GM12878 (cell line): ENCODE measurements at regions not wholly inside any gene's neighbourhood (a gene's known extent, or its start where the extent isn't known, plus 50 kb on each side); places are given as distances from the start of the nearest gene placed in this dataset.

Source experiments
- CHD1 ChIP-seq: IDR thresholded peaks from 2 replicates; pipeline ENCODE4 v1.6.1; 2012; ENCODE audit warnings: low read depth, low read length, improper control_type of control experiment
- FOXM1 ChIP-seq: IDR thresholded peaks from 2 replicates; pipeline ENCODE4 v1.6.1; 2012; ENCODE audit warnings: low read depth, mild to moderate bottlenecking, inconsistent platforms, low read length, moderate library complexity
- POLR2A ChIP-seq: IDR thresholded peaks from 2 replicates; pipeline ENCODE4 v1.6.1; 2011; ENCODE audit warnings: low read depth, mild to moderate bottlenecking, low read length
- TAF1 ChIP-seq: IDR thresholded peaks from 2 replicates; pipeline ENCODE4 v1.6.1; 2011; ENCODE audit warnings: mild to moderate bottlenecking, low read depth, low read length, borderline replicate concordance
- ZBTB33 ChIP-seq: fragments of 450-650 bp; IDR thresholded peaks from 2 replicates; pipeline ENCODE4 v1.6.1; 2017; ENCODE audit warnings: mild to moderate bottlenecking
- ZSCAN29 ChIP-seq: fragments of 450-650 bp; IDR thresholded peaks from 2 replicates; pipeline ENCODE4 v1.6.1; 2017; ENCODE audit warnings: mild to moderate bottlenecking, moderate library complexity
- TF ChIP-seq, protein P1 (sequence below), 3 experiments: IDR thresholded peaks in 2 of 3; conservative IDR thresholded peaks in 1 of 3; 2 replicates each; pipeline ENCODE4 v1.5.1; 2011; ENCODE audit warnings: low read depth in 3 of 3, low read length in 3 of 3, mild to moderate bottlenecking in 3 of 3, control low read depth in 2 of 3, moderate library complexity in 2 of 3, inconsistent platforms in 1 of 3, mixed read lengths in 1 of 3; ENCODE audit not compliant: control insufficient read depth in 2 of 3, insufficient read depth in 1 of 3; ENCODE audit errors: extremely low read depth in 1 of 3
- TF ChIP-seq, protein P2 (sequence below): IDR thresholded peaks from 2 replicates; pipeline ENCODE4 v1.6.1; 2012; ENCODE audit warnings: low read depth, low read length, improper control_type of control experiment
- TF ChIP-seq, protein P3 (sequence below): fragments of 450-650 bp; formaldehyde crosslinking; IDR thresholded peaks from 2 replicates; pipeline ENCODE4 v1.4.0; 2020; ENCODE audit warnings: mild to moderate bottlenecking, moderate library complexity
- TF ChIP-seq, protein P4 (sequence below): IDR thresholded peaks from 2 replicates; pipeline ENCODE4 v1.6.1; 2011; ENCODE audit warnings: low read depth, mild to moderate bottlenecking, low read length, moderate library complexity, borderline replicate concordance; ENCODE audit errors: extremely low read depth
- TF ChIP-seq, protein P5 (sequence below): IDR thresholded peaks from 2 replicates; pipeline ENCODE4 v1.6.1; 2011; ENCODE audit warnings: low read depth, low read length, improper control_type of control experiment, borderline replicate concordance

- TF ChIP-seq CHD1 (no peak), ZBTB33 (no peak), TAF1 (no peak), ZSCAN29 (no peak), FOXM1 (no peak), POLR2A (no peak)
- TF ChIP-seq, protein P1, sequence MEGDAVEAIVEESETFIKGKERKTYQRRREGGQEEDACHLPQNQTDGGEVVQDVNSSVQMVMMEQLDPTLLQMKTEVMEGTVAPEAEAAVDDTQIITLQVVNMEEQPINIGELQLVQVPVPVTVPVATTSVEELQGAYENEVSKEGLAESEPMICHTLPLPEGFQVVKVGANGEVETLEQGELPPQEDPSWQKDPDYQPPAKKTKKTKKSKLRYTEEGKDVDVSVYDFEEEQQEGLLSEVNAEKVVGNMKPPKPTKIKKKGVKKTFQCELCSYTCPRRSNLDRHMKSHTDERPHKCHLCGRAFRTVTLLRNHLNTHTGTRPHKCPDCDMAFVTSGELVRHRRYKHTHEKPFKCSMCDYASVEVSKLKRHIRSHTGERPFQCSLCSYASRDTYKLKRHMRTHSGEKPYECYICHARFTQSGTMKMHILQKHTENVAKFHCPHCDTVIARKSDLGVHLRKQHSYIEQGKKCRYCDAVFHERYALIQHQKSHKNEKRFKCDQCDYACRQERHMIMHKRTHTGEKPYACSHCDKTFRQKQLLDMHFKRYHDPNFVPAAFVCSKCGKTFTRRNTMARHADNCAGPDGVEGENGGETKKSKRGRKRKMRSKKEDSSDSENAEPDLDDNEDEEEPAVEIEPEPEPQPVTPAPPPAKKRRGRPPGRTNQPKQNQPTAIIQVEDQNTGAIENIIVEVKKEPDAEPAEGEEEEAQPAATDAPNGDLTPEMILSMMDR (IDR thresholded peaks at IDR 0.05 in 2 of 3, conservative IDR thresholded peaks at IDR 0.05 in 1 of 3; ENCODE audit: control insufficient read depth in 2 of 3, extremely low read depth in 1 of 3, insufficient read depth in 1 of 3, low read depth in 3 of 3, low read length in 3 of 3) = no peak
- TF ChIP-seq, protein P2, sequence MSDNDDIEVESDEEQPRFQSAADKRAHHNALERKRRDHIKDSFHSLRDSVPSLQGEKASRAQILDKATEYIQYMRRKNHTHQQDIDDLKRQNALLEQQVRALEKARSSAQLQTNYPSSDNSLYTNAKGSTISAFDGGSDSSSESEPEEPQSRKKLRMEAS = no peak
- TF ChIP-seq, protein P3, sequence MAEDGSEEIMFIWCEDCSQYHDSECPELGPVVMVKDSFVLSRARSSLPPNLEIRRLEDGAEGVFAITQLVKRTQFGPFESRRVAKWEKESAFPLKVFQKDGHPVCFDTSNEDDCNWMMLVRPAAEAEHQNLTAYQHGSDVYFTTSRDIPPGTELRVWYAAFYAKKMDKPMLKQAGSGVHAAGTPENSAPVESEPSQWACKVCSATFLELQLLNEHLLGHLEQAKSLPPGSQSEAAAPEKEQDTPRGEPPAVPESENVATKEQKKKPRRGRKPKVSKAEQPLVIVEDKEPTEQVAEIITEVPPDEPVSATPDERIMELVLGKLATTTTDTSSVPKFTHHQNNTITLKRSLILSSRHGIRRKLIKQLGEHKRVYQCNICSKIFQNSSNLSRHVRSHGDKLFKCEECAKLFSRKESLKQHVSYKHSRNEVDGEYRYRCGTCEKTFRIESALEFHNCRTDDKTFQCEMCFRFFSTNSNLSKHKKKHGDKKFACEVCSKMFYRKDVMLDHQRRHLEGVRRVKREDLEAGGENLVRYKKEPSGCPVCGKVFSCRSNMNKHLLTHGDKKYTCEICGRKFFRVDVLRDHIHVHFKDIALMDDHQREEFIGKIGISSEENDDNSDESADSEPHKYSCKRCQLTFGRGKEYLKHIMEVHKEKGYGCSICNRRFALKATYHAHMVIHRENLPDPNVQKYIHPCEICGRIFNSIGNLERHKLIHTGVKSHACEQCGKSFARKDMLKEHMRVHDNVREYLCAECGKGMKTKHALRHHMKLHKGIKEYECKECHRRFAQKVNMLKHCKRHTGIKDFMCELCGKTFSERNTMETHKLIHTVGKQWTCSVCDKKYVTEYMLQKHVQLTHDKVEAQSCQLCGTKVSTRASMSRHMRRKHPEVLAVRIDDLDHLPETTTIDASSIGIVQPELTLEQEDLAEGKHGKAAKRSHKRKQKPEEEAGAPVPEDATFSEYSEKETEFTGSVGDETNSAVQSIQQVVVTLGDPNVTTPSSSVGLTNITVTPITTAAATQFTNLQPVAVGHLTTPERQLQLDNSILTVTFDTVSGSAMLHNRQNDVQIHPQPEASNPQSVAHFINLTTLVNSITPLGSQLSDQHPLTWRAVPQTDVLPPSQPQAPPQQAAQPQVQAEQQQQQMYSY (CRISPR knock-in tag) = no peak
- TF ChIP-seq, protein P4, sequence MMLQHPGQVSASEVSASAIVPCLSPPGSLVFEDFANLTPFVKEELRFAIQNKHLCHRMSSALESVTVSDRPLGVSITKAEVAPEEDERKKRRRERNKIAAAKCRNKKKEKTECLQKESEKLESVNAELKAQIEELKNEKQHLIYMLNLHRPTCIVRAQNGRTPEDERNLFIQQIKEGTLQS = no peak
- TF ChIP-seq, protein P5, sequence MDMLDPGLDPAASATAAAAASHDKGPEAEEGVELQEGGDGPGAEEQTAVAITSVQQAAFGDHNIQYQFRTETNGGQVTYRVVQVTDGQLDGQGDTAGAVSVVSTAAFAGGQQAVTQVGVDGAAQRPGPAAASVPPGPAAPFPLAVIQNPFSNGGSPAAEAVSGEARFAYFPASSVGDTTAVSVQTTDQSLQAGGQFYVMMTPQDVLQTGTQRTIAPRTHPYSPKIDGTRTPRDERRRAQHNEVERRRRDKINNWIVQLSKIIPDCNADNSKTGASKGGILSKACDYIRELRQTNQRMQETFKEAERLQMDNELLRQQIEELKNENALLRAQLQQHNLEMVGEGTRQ = no peak
These were observed 321.5 kb upstream of the IGF1R start for GRCh38 chr15:98326804-98327203.
